ENCODE measurements at regions not wholly inside any gene's neighbourhood (a gene's known extent, or its start where the extent isn't known, plus 50 kb on each side); places are given as distances from the start of the nearest gene placed in this dataset.

GRCh38 chr18:64409511-64409910, 260.6 kb upstream of the LINC00305 start:
- Histone ChIP-seq H4K20me1 (ENCODE audit: insufficient read depth, low read length) (no peaks in the 10 kb centered on the region), H3K9me3 (ENCODE audit: low read length) (no peaks in the 10 kb centered on the region), H3K4me2 (ENCODE audit: low read length) (no peak overlapping the region), H3K9me2 (ENCODE audit: insufficient read depth, low read length) (no peaks in the 10 kb centered on the region), H3K36me3 (ENCODE audit: insufficient read depth, low read length) (no peaks in the 10 kb centered on the region), H3K79me2 (ENCODE audit: insufficient read depth, low read depth, low read length) (no peaks in the 10 kb centered on the region), H3K27ac (ENCODE audit: low read depth, low read length, poor library complexity, severe bottlenecking) (no peak overlapping the region), H3K4me3 (ENCODE audit: low read depth, low read length, poor library complexity, severe bottlenecking) (no peak overlapping the region), H3K4me1 (ENCODE audit: insufficient read depth, low read length, poor library complexity, severe bottlenecking) (no peaks in the 10 kb centered on the region), H2AFZ (ENCODE audit: low read length) (no peak overlapping the region)
- ChIA-PET POLR2A (interaction anchor here (0.6 kb wide), 1 partner anchor 11 kb away, joined by 3 read pairs; no protein-coding TSS in a partner anchor), CTCF (ENCODE audit: unreplicated experiment) (no interaction called here)
- intact Hi-C loops (cut with micrococcal nuclease; ENCODE audit: unreplicated experiment) = loop anchor here (5.0 kb wide), 1 partner anchor 312 kb away; no protein-coding TSS in a partner anchor
- no TSS peak for BruUV-seq (replicated peaks)
- TF ChIP-seq EZH2phosphoT487 (IDR thresholded peaks at IDR 0.05; ENCODE audit: borderline replicate concordance, low read depth, low read length) (no peak), CTCF (conservative IDR thresholded peaks at IDR 0.05; ENCODE audit: low read length) (peak; percentile 66)
- peak; percentile 33 for DNase-seq (ENCODE audit: low spot score)

DNA sequence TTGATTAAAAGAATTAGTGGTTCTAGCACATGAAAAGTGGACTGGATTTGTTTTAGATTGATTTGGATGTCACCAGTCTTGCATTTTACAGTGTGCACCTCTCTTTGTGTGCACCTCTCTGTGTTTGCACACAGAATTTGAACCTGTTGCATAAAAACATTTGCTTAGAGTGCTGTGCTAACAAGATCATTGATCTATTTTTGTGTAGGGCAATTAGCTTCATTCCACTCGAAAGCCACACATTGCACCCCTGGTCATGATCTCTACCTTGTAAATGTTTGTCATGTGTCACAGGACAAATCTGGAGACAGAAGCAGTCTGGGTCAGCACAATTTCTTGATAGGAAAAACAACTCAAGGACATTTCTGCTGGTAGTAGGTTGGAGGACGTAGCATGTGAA, 258.7 kb upstream of the LINC00305 start:
- ChIA-PET CTCF (ENCODE audit: unreplicated experiment) (no interaction called here), POLR2A (no interaction called here)
- intact Hi-C loops (cut with micrococcal nuclease; ENCODE audit: unreplicated experiment) = loop anchor here (5.0 kb wide), 1 partner anchor 310 kb away; no protein-coding TSS in a partner anchor
- H3K4me3 ChIP-seq (ENCODE audit: low read depth, low read length, poor library complexity, severe bottlenecking) = no peak overlapping the region
- no peaks in the 10 kb centered on the region for H3K9me3 ChIP-seq (ENCODE audit: low read length)
- no peak overlapping the region for H3K27ac ChIP-seq (ENCODE audit: low read depth, low read length, poor library complexity, severe bottlenecking)
- H3K79me2 ChIP-seq (ENCODE audit: insufficient read depth, low read depth, low read length) = no peaks in the 10 kb centered on the region
- no peak for DNase-seq (ENCODE audit: low spot score)
- no peaks in the 10 kb centered on the region for H3K36me3 ChIP-seq (ENCODE audit: insufficient read depth, low read length)
- H2AFZ ChIP-seq (ENCODE audit: low read length) = no peak overlapping the region
- no peaks in the 10 kb centered on the region for H4K20me1 ChIP-seq (ENCODE audit: insufficient read depth, low read length)
- no peaks in the 10 kb centered on the region for H3K9me2 ChIP-seq (ENCODE audit: insufficient read depth, low read length)
- BruUV-seq (replicated peaks) = no TSS peak
- TF ChIP-seq CTCF (conservative IDR thresholded peaks at IDR 0.05; ENCODE audit: low read length) = no peak
- TF ChIP-seq EZH2phosphoT487 (IDR thresholded peaks at IDR 0.05; ENCODE audit: borderline replicate concordance, low read depth, low read length) = no peak
- no peaks in the 10 kb centered on the region for H3K4me1 ChIP-seq (ENCODE audit: insufficient read depth, low read length, poor library complexity, severe bottlenecking)
- H3K4me2 ChIP-seq (ENCODE audit: low read length) = no peak overlapping the region

- no peaks in the 10 kb centered on the region for H3K9me3 ChIP-seq (ENCODE audit: low read length)
- no peak for TF ChIP-seq EZH2phosphoT487 (IDR thresholded peaks at IDR 0.05; ENCODE audit: borderline replicate concordance, low read depth, low read length)
- no peak for TF ChIP-seq CTCF (conservative IDR thresholded peaks at IDR 0.05; ENCODE audit: low read length)
- H3K4me1 ChIP-seq (ENCODE audit: insufficient read depth, low read length, poor library complexity, severe bottlenecking) = no peaks in the 10 kb centered on the region
- H3K79me2 ChIP-seq (ENCODE audit: insufficient read depth, low read depth, low read length) = no peaks in the 10 kb centered on the region
- no peak overlapping the region for H2AFZ ChIP-seq (ENCODE audit: low read length)
- no peak overlapping the region for H3K27ac ChIP-seq (ENCODE audit: low read depth, low read length, poor library complexity, severe bottlenecking)
- intact Hi-C loops (cut with micrococcal nuclease; ENCODE audit: unreplicated experiment) = loop anchor here (5.0 kb wide), 1 partner anchor 308 kb away; no protein-coding TSS in a partner anchor
- no peaks in the 10 kb centered on the region for H3K36me3 ChIP-seq (ENCODE audit: insufficient read depth, low read length)
- no peaks in the 10 kb centered on the region for H4K20me1 ChIP-seq (ENCODE audit: insufficient read depth, low read length)
- DNase-seq (ENCODE audit: low spot score) = no peak
- H3K4me2 ChIP-seq (ENCODE audit: low read length) = no peak overlapping the region
- BruUV-seq (replicated peaks) = no TSS peak
- POLR2A ChIA-PET = interaction anchor here (0.6 kb wide), 1 partner anchor 1660 kb away, joined by 4 read pairs; no protein-coding TSS in a partner anchor
- CTCF ChIA-PET (ENCODE audit: unreplicated experiment) = no interaction called here
- no peak overlapping the region for H3K4me3 ChIP-seq (ENCODE audit: low read depth, low read length, poor library complexity, severe bottlenecking)
- no peaks in the 10 kb centered on the region for H3K9me2 ChIP-seq (ENCODE audit: insufficient read depth, low read length)
These were observed 256.3 kb upstream of the LINC00305 start for GRCh38 chr18:64405161-64405560.
